GM08714 (cell line): ENCODE measurements at regions not wholly inside any gene's neighbourhood (a gene's known extent, or its start where the extent isn't known, plus 50 kb on each side); places are given as distances from the start of the nearest gene placed in this dataset.

Experiments
- H3K4me3 ChIP-seq: fragments of 200-500 bp; sonication (Bioruptor generic); 2 replicates; pipeline ENCODE4 v1.5.1; 2014; ENCODE audit warnings: mild to moderate bottlenecking, low read length, inconsistent platforms
- ZNF274 ChIP-seq: IDR thresholded peaks from 2 replicates; pipeline ENCODE4 v1.6.1; 2012; ENCODE audit warnings: mild to moderate bottlenecking, low read depth, low read length

GRCh38 chr10:31112961-31113360, 81.3 kb upstream of the ZNF438 start:
- TF ChIP-seq ZNF274 = no peak
- H3K4me3 ChIP-seq = no peak overlapping the region

DNA sequence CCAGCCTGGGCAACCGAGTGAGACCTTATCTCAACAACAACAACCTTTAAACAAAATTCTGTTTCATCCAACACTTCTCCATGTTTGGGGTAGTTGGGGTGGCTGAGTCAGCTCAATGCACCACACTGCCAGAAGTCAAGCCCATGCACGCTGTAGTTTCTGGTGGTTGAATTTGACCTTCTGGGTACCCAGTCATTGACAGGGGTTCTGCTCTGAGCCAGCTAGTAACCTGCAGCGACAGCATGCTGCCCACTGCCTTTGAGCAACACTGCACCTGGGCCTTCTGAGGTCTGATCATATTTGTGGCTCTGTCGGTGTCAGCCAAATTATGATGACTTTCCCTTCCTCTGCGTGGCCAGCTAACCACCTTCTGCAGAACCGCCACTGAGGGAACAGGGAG, 84.6 kb upstream of the ZNF438 start:
- TF ChIP-seq ZNF274 = no peak

GRCh38 chr10:31118556-31118955, 86.9 kb upstream of the ZNF438 start:
- no peak for TF ChIP-seq ZNF274
- H3K4me3 ChIP-seq = no peak overlapping the region

More for the DNA sequence above, 84.6 kb upstream of the ZNF438 start:
- no peak overlapping the region for H3K4me3 ChIP-seq

GRCh38 chr10:31120392-31120791, 88.7 kb upstream of the ZNF438 start:
- no peak for TF ChIP-seq ZNF274
- H3K4me3 ChIP-seq = no peak overlapping the region

DNA sequence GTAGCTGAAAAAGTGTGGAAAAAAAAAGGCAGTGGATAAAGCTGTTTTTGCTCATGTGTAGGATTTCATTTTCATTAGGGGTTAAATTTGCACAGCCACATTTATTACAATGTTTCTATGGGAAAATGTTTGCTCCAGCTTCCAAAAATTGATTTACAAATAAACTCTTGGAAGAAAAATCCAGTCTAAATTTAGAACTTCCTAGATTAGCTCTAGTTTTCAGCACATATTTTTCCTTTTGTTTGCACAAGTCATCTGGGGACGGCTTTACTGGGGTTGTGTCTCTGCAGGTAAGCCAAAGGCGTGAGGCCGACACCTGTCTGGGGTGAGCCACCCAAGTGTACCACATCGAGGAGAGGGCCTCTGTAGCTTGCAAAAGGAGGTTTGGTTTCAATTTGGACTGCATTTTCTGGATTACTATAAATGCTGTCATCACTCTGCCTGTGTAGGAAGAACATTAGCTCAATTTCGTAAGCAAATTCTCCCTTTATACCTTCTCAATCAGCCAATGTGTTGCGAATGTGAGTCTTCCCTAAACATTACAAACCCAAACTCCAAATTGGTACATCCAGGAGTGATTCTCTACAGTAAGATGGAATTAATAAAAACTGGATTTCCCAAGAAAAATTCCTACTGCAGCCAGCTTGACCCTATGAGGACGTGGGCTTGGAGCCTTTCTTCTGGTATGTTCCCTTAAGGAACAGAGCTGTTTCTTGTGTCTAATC, 89.5 kb upstream of the ZNF438 start:
- no peak overlapping the region for H3K4me3 ChIP-seq
- no peak for TF ChIP-seq ZNF274

DNA sequence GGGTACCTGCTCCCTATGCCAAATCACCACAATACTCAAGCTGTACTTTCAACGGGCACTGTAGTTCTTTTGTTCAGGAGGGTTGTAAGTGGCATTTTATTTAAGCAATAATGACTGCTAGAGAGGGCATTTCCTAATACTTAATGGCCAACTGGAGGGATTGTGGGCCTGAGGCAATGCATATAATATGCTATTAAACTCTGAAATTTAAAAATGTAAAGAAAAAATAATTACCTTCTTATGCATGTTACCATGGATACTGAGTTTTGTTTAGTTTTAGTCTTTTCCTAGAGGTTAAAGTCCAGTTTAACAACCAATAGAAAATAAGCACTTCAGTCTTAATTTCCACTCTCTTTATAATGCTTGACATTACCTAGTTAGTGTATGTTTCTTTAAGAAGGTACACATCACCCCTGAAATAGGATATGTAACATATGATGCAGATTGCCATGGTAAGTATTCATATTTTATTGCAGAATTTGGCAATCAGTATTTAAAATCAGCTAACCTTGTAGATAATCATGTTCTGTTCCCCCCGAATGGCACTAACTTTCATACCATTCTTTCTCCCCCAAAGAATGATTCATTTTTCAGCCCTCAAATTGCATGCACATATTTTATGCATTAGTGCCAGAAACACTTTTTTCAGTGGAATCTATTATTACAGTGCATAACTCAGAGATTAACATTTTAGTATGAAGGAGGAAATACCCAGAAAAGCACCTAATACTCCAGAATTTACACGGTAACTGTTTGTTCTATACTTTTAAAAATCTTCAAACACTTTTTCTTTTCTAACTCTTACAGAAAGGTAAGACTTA, 90.3 kb upstream of the ZNF438 start:
- H3K4me3 ChIP-seq = no peak overlapping the region
- TF ChIP-seq ZNF274 = no peak

GRCh38 chr10:31123946-31124345, 92.3 kb upstream of the ZNF438 start:
- no peak overlapping the region for H3K4me3 ChIP-seq
- no peak for TF ChIP-seq ZNF274

- TF ChIP-seq ZNF274 = no peak
- no peak overlapping the region for H3K4me3 ChIP-seq
Measured at GRCh38 chr10:31124852-31125251, 93.2 kb upstream of the ZNF438 start.

GRCh38 chr10:31125789-31126188, 94.1 kb upstream of the ZNF438 start:
- TF ChIP-seq ZNF274 = no peak

DNA sequence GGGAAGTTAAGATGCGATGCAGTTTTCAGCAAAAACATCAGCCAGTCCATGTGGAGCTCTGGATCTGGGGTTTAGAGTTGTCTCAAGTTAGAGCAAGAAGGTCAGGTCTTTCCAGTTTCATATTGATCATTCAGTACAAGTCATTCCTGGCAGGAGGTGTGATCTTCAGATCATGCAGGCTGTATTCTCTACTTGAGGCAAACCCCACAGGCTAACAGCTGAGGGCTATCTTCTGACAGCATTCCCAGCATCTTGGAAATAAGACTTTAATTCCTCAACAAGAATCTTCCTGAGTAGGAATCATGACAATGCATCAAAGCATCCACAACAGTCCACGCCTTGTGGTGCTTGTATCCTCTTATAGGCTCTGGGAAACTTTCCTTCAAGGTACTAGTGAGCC, 94.9 kb upstream of the ZNF438 start:
- H3K4me3 ChIP-seq = no peak overlapping the region
- TF ChIP-seq ZNF274 = no peak

More at GRCh38 chr10:31125789-31126188, 94.1 kb upstream of the ZNF438 start:
- H3K4me3 ChIP-seq = no peak overlapping the region

GRCh38 chr10:31128536-31128935, 96.9 kb upstream of the ZNF438 start:
- no peak for TF ChIP-seq ZNF274

DNA sequence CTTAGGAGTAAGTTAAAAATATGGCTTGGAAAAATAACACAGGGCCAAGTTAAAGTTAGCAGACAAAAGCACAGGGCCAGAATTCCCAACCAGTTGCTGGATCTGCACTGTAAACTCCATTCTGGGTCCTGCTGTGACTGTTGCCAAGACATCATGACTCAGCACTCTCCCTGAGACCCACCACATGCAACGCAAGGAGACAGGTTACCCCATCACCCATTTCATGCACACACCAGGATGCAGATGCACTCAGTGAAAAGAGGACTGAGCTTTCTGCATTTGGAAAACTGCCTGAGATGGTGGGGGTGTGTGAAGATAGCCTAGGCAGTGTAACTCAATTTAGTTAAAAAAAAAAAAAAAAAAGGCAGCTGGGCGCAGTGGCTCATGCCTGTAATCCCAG, 97.6 kb upstream of the ZNF438 start:
- no peak for TF ChIP-seq ZNF274
- no peak overlapping the region for H3K4me3 ChIP-seq

More at GRCh38 chr10:31128536-31128935, 96.9 kb upstream of the ZNF438 start:
- H3K4me3 ChIP-seq = no peak overlapping the region

- H3K4me3 ChIP-seq = no peak overlapping the region
- TF ChIP-seq ZNF274 = no peak
Measured at GRCh38 chr10:31129880-31130405, 98.3 kb upstream of the ZNF438 start.

- no peak overlapping the region for H3K4me3 ChIP-seq
- no peak for TF ChIP-seq ZNF274
Measured at GRCh38 chr10:31130406-31130805, 98.7 kb upstream of the ZNF438 start.

- no peak for TF ChIP-seq ZNF274
- H3K4me3 ChIP-seq = no peak overlapping the region
Measured at GRCh38 chr10:31131251-31131650, 99.6 kb upstream of the ZNF438 start.

DNA sequence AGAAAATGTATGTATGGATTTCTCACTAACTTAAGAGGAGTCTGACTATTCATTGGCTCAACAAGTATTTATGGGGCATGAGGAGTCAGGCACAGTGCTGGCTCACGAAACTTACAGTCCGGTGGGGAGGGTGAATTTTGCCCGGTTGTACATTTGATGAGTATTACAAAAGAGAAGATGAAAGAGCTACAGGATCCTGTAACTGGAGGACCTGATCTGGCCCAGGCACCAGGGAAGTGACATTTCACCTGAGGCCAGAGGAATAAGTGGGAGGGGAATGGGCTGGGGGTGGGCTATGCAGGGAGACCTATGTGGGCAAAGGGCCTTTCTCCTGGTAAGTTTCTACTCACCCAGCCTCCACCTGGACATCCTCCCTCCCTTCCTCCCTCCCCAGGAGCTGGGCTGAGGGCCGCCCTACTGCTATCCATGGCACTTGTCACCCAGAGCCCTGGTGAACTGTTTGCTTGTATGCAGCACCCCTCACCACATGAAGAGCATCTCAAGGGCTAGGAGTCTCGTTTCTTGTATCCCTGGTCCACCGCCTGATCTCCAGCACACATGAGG, 101.1 kb upstream of the ZNF438 start:
- TF ChIP-seq ZNF274 = no peak
- H3K4me3 ChIP-seq = no peak overlapping the region
